ENCODE measurements at regions not wholly inside any gene's neighbourhood (a gene's known extent, or its start where the extent isn't known, plus 50 kb on each side); places are given as distances from the start of the nearest gene placed in this dataset.

DNA sequence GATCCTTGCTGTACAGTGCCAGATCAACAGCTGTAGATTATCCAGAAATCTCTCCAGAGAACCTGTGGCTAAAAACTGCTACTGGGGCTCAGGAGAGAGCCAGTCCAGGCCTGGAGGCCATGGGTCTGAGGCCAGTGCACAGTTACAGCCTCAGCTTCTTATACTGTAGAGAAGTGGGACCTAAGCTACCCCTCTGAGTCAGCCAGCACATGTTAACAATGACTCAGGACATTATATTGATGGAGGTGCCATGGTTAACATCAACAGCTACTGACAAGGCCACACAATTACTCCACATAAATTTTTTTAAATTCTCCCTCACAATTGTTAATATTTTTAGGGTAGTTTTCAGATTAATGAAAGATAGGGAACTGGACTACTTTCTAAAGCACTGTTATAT is 138.5 kb downstream of the RBM26 start:
- no peak overlapping the region for H3K9ac ChIP-seq (ENCODE audit: low read depth, low read length)
- H3K4me1 ChIP-seq (ENCODE audit: control insufficient read depth, insufficient read depth, low read length): peaks cover 28% of the 10 kb centered on the region; the same call in 1 of the 2 replicates
- H3K27me3 ChIP-seq (ENCODE audit: control insufficient read depth, insufficient read depth, low read length): no peaks in the 10 kb centered on the region
- H3K9me3 ChIP-seq (ENCODE audit: control insufficient read depth, insufficient read depth, low read length): 0 out of 2 replicates have a peak, but pooled peaks cover 6% of the 10 kb centered on the region
- no peaks in the 10 kb centered on the region for H3K36me3 ChIP-seq (ENCODE audit: control insufficient read depth, insufficient read depth, low read length)
- no peak overlapping the region for H3K27ac ChIP-seq (ENCODE audit: low read depth, low read length)
- H3K4me3 ChIP-seq (ENCODE audit: low read depth, low read length): no peak overlapping the region

DNA sequence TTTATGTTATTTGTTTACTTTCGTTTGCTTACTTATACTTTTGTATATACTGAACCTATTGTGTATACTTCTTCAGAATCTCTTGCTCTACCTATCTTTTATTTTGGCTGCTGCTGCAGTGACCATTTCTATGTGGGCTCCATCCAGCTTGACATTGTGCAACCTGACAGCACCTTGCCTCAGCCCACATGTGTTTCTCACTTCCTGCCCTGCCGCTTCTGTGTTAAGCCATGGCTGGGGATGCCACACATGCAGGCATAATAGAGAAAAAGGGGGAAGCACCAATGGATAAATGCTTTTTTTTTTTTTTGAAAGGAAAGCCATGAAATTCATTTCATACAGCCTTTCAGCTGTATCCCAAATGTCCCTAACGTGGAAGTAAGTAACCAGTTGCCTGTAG is 147.6 kb downstream of the RBM26 start:
- H3K4me3 ChIP-seq (ENCODE audit: low read depth, low read length): no peak overlapping the region
- no peaks in the 10 kb centered on the region for H3K4me1 ChIP-seq (ENCODE audit: control insufficient read depth, insufficient read depth, low read length)
- H3K27me3 ChIP-seq (ENCODE audit: control insufficient read depth, insufficient read depth, low read length): no peaks in the 10 kb centered on the region
- H3K36me3 ChIP-seq (ENCODE audit: control insufficient read depth, insufficient read depth, low read length): no peaks in the 10 kb centered on the region
- no peaks in the 10 kb centered on the region for H3K9me3 ChIP-seq (ENCODE audit: control insufficient read depth, insufficient read depth, low read length)
- no peak overlapping the region for H3K9ac ChIP-seq (ENCODE audit: low read depth, low read length)
- no peak overlapping the region for H3K27ac ChIP-seq (ENCODE audit: low read depth, low read length)

DNA sequence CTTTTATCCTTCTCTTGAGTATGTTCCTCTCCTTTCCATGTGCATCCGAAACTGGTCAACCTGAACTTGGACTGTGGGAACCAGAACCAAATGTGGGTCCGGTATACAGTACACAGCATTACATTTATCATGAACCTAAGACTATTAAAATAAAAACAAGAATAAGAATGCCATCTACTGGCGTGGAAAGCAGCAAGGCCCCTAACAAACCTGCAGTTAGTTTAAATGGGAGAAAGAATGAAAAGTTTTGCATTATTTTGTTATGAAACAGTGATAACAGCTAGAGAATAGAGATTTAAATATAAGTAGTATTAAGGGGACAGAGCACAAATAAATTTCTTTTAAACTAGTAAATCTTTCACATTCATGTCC is 159.5 kb downstream of the RBM26 start:
- no peaks in the 10 kb centered on the region for H3K27me3 ChIP-seq (ENCODE audit: control insufficient read depth, insufficient read depth, low read length)

DNA sequence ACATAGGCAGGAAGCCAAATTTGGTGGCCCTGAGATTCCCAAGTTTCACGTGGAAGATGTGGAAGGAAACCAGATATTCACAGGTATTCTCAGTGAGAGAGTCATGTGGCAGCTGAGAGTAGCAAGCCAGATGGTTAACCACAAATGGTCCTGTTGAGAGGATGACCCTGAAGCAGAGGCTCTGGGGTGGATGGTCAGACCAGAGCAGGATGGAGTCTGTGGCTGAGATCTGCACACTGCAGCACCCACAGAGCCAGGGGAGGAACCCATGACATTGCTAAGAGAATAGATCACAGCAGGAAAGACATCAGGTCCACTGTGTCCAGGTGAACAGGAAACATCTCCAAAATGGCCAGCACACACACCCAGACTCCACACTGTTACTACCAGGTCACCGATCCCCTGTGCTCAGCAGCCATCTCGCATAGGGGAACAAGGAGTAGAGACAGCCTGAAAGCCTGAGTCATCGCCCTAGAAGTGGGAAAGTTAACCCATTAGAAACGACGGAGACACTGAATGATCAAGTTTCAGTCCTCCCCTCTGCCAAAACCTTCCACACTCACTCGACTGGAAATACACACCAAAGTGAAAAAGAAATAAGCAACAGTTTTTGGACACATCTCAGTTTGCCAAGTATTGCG is 160.0 kb downstream of the RBM26 start:
- Histone ChIP-seq H3K9ac (ENCODE audit: low read depth, low read length) (no peak overlapping the region), H3K4me3 (ENCODE audit: low read depth, low read length) (no peak overlapping the region), H3K27me3 (ENCODE audit: control insufficient read depth, insufficient read depth, low read length) (no peaks in the 10 kb centered on the region), H3K4me1 (ENCODE audit: control insufficient read depth, insufficient read depth, low read length) (peaks cover 13% of the 10 kb centered on the region), H3K36me3 (ENCODE audit: control insufficient read depth, insufficient read depth, low read length) (no peaks in the 10 kb centered on the region), H3K9me3 (ENCODE audit: control insufficient read depth, insufficient read depth, low read length) (no peaks in the 10 kb centered on the region), H3K27ac (ENCODE audit: low read depth, low read length) (no peak overlapping the region)

More for the DNA sequence above, 159.5 kb downstream of the RBM26 start:
- H3K9ac ChIP-seq (ENCODE audit: low read depth, low read length): no peak overlapping the region
- H3K36me3 ChIP-seq (ENCODE audit: control insufficient read depth, insufficient read depth, low read length): no peaks in the 10 kb centered on the region
- no peaks in the 10 kb centered on the region for H3K9me3 ChIP-seq (ENCODE audit: control insufficient read depth, insufficient read depth, low read length)
- H3K27ac ChIP-seq (ENCODE audit: low read depth, low read length): no peak overlapping the region
- H3K4me3 ChIP-seq (ENCODE audit: low read depth, low read length): no peak overlapping the region
- H3K4me1 ChIP-seq (ENCODE audit: control insufficient read depth, insufficient read depth, low read length): peaks cover 13% of the 10 kb centered on the region

DNA sequence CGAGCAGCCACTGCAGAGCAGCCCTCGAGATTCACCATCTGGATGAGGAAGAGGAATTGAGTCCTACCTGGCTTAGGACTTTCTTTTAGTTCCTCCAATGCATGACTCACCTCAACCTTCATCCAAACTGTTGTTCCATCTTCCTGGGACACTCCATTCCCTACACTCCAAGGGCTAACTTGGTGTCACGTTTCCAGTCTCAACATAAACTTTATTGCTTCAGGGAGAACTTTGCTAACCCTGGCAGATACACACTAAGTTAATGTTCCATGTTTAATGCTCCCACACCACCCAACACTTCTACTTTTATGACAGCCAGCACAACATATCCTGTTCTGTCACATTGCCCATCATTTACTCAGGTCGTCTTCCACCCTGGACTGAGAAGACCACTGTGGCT is 164.4 kb downstream of the RBM26 start:
- Histone ChIP-seq H3K27ac (ENCODE audit: low read depth, low read length) (no peak overlapping the region), H3K9ac (ENCODE audit: low read depth, low read length) (no peak overlapping the region), H3K4me1 (ENCODE audit: control insufficient read depth, insufficient read depth, low read length) (0 out of 2 replicates have a peak, but pooled peaks cover 6% of the 10 kb centered on the region), H3K36me3 (ENCODE audit: control insufficient read depth, insufficient read depth, low read length) (no peaks in the 10 kb centered on the region), H3K27me3 (ENCODE audit: control insufficient read depth, insufficient read depth, low read length) (no peaks in the 10 kb centered on the region), H3K9me3 (ENCODE audit: control insufficient read depth, insufficient read depth, low read length) (no peaks in the 10 kb centered on the region), H3K4me3 (ENCODE audit: low read depth, low read length) (no peak overlapping the region)

DNA sequence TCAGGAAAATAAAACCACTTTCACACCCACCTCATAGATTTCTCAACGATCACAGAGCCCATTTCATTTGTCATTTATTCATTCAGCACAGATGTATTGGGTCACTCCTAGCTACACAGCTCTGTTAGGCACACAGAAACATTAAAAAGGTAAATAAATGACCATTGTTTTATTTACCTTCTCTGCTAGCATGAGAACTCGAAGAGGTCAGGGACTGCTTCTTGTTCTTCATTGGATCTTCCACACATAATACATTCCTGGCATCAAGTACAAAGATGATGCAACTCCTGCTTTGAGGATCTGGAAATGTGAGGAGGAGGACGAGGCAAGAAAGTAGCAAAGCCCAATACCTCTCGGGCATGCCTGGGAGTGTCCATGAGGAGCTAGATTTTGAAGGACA is 168.1 kb downstream of the RBM26 start:
- Histone ChIP-seq H3K9ac (ENCODE audit: low read depth, low read length) (no peak overlapping the region), H3K27me3 (ENCODE audit: control insufficient read depth, insufficient read depth, low read length) (no peaks in the 10 kb centered on the region), H3K27ac (ENCODE audit: low read depth, low read length) (no peak overlapping the region), H3K36me3 (ENCODE audit: control insufficient read depth, insufficient read depth, low read length) (no peaks in the 10 kb centered on the region), H3K4me3 (ENCODE audit: low read depth, low read length) (no peak overlapping the region), H3K4me1 (ENCODE audit: control insufficient read depth, insufficient read depth, low read length) (0 out of 2 replicates have a peak, but pooled peaks cover 5% of the 10 kb centered on the region), H3K9me3 (ENCODE audit: control insufficient read depth, insufficient read depth, low read length) (no peaks in the 10 kb centered on the region)

DNA sequence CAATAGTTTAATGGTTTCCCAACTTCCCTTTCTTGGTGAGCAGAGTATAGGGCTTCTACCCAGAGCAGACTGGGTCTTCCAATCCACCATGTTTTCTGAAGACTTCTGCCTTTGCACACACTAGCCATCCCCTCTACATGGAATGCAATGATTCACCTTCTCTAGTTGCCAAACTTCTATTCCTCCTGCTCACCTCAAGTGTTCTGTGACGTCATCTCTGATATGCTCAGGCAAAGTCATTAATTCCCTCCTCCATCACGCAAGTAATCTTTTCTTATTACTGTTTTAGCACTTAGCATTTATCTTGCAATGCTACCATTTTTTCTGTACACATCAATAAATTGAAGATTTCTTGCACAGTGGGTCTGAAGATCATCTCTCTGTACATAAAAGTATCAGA is 174.2 kb downstream of the RBM26 start:
- H3K27me3 ChIP-seq (ENCODE audit: control insufficient read depth, insufficient read depth, low read length): no peaks in the 10 kb centered on the region
- no peaks in the 10 kb centered on the region for H3K36me3 ChIP-seq (ENCODE audit: control insufficient read depth, insufficient read depth, low read length)
- no peak overlapping the region for H3K4me3 ChIP-seq (ENCODE audit: low read depth, low read length)
- H3K4me1 ChIP-seq (ENCODE audit: control insufficient read depth, insufficient read depth, low read length): peaks cover 6% of the 10 kb centered on the region; the same call in 1 of the 2 replicates
- no peak overlapping the region for H3K27ac ChIP-seq (ENCODE audit: low read depth, low read length)
- no peak overlapping the region for H3K9ac ChIP-seq (ENCODE audit: low read depth, low read length)
- H3K9me3 ChIP-seq (ENCODE audit: control insufficient read depth, insufficient read depth, low read length): no peaks in the 10 kb centered on the region

DNA sequence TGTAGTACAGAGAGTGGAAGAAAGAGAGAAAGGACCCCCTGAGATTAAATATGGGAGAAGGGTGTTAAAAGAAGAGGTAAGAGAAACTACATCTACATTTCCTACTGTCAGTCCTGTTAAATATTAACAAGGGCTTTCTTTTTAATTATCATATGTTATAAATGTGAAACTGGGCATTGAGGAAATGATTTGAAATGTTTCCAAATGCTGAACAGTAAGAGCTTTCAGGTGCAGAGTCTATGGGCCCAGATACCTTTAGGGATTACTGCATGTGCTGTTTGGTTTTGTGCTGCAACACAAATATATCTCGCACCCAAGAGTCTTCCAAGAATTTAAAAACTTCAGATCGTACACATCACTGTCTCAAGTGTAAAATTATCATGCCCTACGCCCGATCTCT is 176.3 kb downstream of the RBM26 start:
- peaks cover 8% of the 10 kb centered on the region; the same call in 1 of the 2 replicates for H3K4me1 ChIP-seq (ENCODE audit: control insufficient read depth, insufficient read depth, low read length)
- no peak overlapping the region for H3K27ac ChIP-seq (ENCODE audit: low read depth, low read length)
- H3K36me3 ChIP-seq (ENCODE audit: control insufficient read depth, insufficient read depth, low read length): no peaks in the 10 kb centered on the region
- no peak overlapping the region for H3K9ac ChIP-seq (ENCODE audit: low read depth, low read length)
- H3K27me3 ChIP-seq (ENCODE audit: control insufficient read depth, insufficient read depth, low read length): no peaks in the 10 kb centered on the region
- H3K4me3 ChIP-seq (ENCODE audit: low read depth, low read length): no peak overlapping the region
- H3K9me3 ChIP-seq (ENCODE audit: control insufficient read depth, insufficient read depth, low read length): no peaks in the 10 kb centered on the region

DNA sequence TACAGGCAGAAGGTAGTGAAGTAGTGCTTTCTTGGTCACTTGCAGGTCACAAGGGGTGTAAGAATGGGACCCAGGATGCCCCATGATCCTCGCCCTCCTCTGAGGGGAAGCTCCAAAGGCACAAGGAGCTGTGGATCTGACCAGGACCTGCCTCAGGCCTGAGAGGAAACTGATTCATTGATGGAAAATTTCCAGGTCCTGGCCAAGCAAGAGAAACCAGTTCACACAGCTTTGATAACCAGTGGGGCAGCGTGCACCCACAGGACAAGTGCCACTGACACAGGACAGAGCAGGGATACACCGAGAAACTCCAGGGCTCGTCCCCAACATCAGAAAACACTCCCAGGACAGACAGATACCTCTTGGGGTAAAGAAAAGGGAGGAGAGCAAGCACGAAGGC is 177.1 kb downstream of the RBM26 start:
- Histone ChIP-seq H3K9me3 (ENCODE audit: control insufficient read depth, insufficient read depth, low read length) (no peaks in the 10 kb centered on the region), H3K27ac (ENCODE audit: low read depth, low read length) (no peak overlapping the region), H3K4me1 (ENCODE audit: control insufficient read depth, insufficient read depth, low read length) (peaks cover 8% of the 10 kb centered on the region; the same call in 1 of the 2 replicates), H3K9ac (ENCODE audit: low read depth, low read length) (no peak overlapping the region), H3K36me3 (ENCODE audit: control insufficient read depth, insufficient read depth, low read length) (no peaks in the 10 kb centered on the region), H3K4me3 (ENCODE audit: low read depth, low read length) (no peak overlapping the region), H3K27me3 (ENCODE audit: control insufficient read depth, insufficient read depth, low read length) (no peaks in the 10 kb centered on the region)

DNA sequence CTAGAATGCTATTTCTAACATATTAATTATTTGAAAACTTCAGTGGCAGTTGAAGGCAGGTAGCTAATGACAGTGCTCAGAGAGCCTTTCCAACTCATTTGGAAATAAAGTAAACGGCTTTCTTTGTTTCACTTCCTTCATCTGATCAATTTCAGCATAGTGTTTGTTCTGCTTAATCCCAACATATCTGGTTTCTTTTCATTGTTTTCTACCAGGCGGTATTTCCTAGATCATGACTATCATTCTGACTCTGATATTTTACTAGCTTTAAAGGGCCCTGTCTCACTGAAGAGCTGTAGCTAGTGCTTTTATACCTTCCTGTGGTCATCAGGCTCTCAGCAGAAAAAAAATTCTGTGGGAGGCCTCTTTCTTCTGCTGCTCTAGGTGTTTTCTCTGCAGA is 178.6 kb downstream of the RBM26 start:
- Histone ChIP-seq H3K9ac (ENCODE audit: low read depth, low read length) (no peak overlapping the region), H3K27ac (ENCODE audit: low read depth, low read length) (no peak overlapping the region), H3K36me3 (ENCODE audit: control insufficient read depth, insufficient read depth, low read length) (no peaks in the 10 kb centered on the region), H3K27me3 (ENCODE audit: control insufficient read depth, insufficient read depth, low read length) (no peaks in the 10 kb centered on the region), H3K4me1 (ENCODE audit: control insufficient read depth, insufficient read depth, low read length) (peaks cover 8% of the 10 kb centered on the region; the same call in 1 of the 2 replicates), H3K9me3 (ENCODE audit: control insufficient read depth, insufficient read depth, low read length) (no peaks in the 10 kb centered on the region), H3K4me3 (ENCODE audit: low read depth, low read length) (no peak overlapping the region)

DNA sequence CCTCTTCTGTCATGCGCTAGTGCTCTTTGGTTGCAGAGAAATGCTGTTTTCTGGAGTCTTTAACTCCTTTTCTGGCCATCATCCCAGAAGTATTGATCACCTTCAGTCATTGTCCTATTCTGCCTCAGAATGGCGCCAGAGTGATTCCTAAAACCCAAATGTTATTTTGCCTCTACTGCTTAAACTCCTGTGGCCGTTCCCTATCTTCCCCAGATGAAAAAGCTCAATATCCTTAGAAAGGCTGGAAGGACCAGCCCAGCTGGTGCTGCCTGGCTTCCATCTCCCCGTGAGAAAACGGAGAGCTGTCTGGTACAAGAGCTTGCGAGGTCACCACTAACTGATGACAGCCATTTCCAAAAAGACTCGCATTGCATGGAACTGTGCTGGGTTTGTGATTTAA is 179.1 kb downstream of the RBM26 start:
- Histone ChIP-seq H3K4me3 (ENCODE audit: low read depth, low read length) (no peak overlapping the region), H3K36me3 (ENCODE audit: control insufficient read depth, insufficient read depth, low read length) (no peaks in the 10 kb centered on the region), H3K9me3 (ENCODE audit: control insufficient read depth, insufficient read depth, low read length) (no peaks in the 10 kb centered on the region), H3K27ac (ENCODE audit: low read depth, low read length) (no peak overlapping the region), H3K4me1 (ENCODE audit: control insufficient read depth, insufficient read depth, low read length) (peaks cover 8% of the 10 kb centered on the region; the same call in 1 of the 2 replicates), H3K9ac (ENCODE audit: low read depth, low read length) (no peak overlapping the region), H3K27me3 (ENCODE audit: control insufficient read depth, insufficient read depth, low read length) (no peaks in the 10 kb centered on the region)

All from HUES48 (cell line).